Prostate gland (tissue), 2 donors: ENCODE measurements at regions not wholly inside any gene's neighbourhood (a gene's known extent, or its start where the extent isn't known, plus 50 kb on each side); places are given as distances from the start of the nearest gene placed in this dataset.
A peak's percentile ranks its signal among the peaks of the same experiment; 100 is the strongest.

Experiments
- DNase-seq: peaks from one replicate; pipeline ENCODE4 v3.0.0-alpha.2; 2019; ENCODE audit warnings: low spot score
- H3K27ac ChIP-seq, 2 donors: fragments of 200-600 bp; sonication (generic); 2 replicates each; pipeline ENCODE4 v1.5.1; 2017 to 2019
- H3K27me3 ChIP-seq: fragments of 200-600 bp; sonication (generic); replicated peaks from 2 replicates; pipeline ENCODE4 v1.5.1; 2019; ENCODE audit not compliant: insufficient read depth
- H3K36me3 ChIP-seq, 2 donors: fragments of 200-600 bp; sonication (generic); 1 replicate in 1 of 2; 2 replicates in 1 of 2; pipeline versions ENCODE4 v1.5.1 to v1.8.1; 2017 to 2019
- H3K4me1 ChIP-seq: fragments of 200-600 bp; sonication (generic); replicated peaks from 2 replicates; pipeline ENCODE4 v1.5.1; 2019
- H3K4me3 ChIP-seq, 2 donors: fragments of 200-600 bp; sonication (generic); 2 replicates each; pipeline ENCODE4 v1.5.1; 2017 to 2019
- H3K9me3 ChIP-seq: fragments of 200-600 bp; sonication (generic); 2 replicates; pipeline ENCODE4 v1.5.1; 2017
- CTCF ChIP-seq, 4 experiments: fragments of 200-600 bp in 2 of 4; fragments of 450-650 bp in 2 of 4; sonication (generic) in 2 of 4; IDR thresholded peaks; 1 replicate in 3 of 4; 2 replicates in 1 of 4; pipeline ENCODE4 v1.5.1; 2016 to 2019; ENCODE audit warnings: antibody characterized with exemption in 4 of 4, mild to moderate bottlenecking in 2 of 4, moderate library complexity in 2 of 4
- POLR2A ChIP-seq: fragments of 450-650 bp; IDR thresholded peaks from one replicate; pipeline ENCODE4 v1.6.1; 2016; ENCODE audit warnings: antibody characterized with exemption, mild to moderate bottlenecking
- POLR2AphosphoS5 ChIP-seq: sonication (generic); formaldehyde crosslinking; IDR thresholded peaks from one replicate; pipeline ENCODE4 v1.6.1; 2017; ENCODE audit warnings: antibody characterized with exemption
- WGBS: methylation state at CpG from one replicate; pipeline ENCODE4 v1.1.5; 2018; 5-methylcytosine and 5-hydroxymethylcytosine counted together
- intact Hi-C: fragments of 100-400 bp; cut with DNase I; formaldehyde crosslinking; loops from one replicate; pipeline ENCODE4 v1.14.2; 2022

DNA sequence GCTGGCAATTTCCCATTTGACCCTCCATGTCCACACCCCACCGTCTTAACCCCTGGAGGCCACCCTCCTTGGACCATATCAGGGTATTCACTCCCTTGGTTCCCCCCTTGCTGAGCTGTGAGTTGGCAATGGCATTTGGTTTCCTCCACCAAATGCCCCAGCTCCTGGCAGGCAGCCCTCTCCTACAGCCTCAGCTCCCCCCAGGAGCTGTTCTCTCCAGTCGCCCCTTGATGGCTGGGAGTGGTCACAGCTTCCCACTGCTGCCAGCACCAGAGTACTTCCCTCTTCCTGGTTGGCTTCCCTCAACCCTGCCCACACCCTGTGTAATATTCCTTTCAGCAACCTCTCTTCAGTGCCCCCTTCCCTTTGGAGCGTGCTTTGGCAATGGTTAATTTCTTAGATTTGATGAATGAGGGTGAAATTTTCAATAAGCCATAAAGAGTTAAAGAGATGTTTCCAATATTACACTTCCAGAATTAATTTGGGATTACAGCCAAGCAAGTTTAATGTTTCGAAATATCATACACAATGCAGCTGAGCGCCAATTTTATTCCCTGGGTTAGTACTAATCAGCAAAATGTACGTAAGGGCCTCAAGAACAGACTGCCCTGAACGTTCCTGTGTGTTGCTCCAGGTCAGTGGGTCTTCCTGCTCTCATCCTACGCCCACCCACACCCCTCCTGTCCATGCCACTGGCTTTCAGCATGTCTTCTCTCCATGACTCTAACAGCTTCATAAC is 207.1 kb upstream of the NFE2L3 start:
- intact Hi-C loops, result no loop called here
- no peak overlapping the region for H3K27ac ChIP-seq
- H3K4me1 ChIP-seq, result no peaks in the 10 kb centered on the region
- H3K4me3 ChIP-seq, result no peak overlapping the region
- WGBS, result 49% methylated on average over 8 of the region's 8 CpGs
- TF ChIP-seq POLR2A (no peak), POLR2AphosphoS5 (no peak), CTCF (IDR thresholded peaks at IDR 0.05) (no peak)
- no peaks in the 10 kb centered on the region for H3K27me3 ChIP-seq
- no peaks in the 10 kb centered on the region for H3K36me3 ChIP-seq
- no peak for DNase-seq
- H3K9me3 ChIP-seq, result no peaks in the 10 kb centered on the region

- H3K9me3 ChIP-seq, result no peaks in the 10 kb centered on the region
- TF ChIP-seq POLR2A, result no peak
- TF ChIP-seq POLR2AphosphoS5, result no peak
- TF ChIP-seq CTCF (IDR thresholded peaks at IDR 0.05), result no peak
- intact Hi-C loops, result no loop called here
- no peaks in the 10 kb centered on the region for H3K27me3 ChIP-seq
- DNase-seq, result no peak
- no peak overlapping the region for H3K4me3 ChIP-seq
- H3K36me3 ChIP-seq, result no peaks in the 10 kb centered on the region
- H3K27ac ChIP-seq, result no peak overlapping the region
- no peaks in the 10 kb centered on the region for H3K4me1 ChIP-seq
These were observed 206.4 kb upstream of the NFE2L3 start for GRCh38 chr7:25945608-25946007.

DNA sequence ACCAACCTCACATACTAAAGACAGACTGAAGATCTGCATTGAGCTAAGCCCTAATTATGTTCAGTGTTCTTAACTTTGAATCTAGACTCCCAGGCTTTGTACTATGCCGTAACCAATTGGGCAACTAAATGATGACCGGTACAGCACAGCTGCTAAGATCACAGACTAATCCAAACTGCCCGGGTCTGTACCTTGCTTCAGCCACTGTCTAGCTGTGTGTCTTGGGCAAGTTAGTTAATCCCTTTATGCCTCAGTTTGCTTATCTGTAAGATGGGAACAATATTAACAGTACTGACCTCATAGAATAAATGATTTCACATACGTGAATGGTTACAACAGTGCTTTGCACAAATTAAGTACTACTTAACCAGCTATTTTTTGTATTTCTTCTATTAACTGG is 205.8 kb upstream of the NFE2L3 start:
- TF ChIP-seq POLR2A (no peak), POLR2AphosphoS5 (no peak), CTCF (IDR thresholded peaks at IDR 0.05) (no peak)
- WGBS, result 89% methylated on average over 4 of the region's 4 CpGs
- intact Hi-C loops, result no loop called here

DNA sequence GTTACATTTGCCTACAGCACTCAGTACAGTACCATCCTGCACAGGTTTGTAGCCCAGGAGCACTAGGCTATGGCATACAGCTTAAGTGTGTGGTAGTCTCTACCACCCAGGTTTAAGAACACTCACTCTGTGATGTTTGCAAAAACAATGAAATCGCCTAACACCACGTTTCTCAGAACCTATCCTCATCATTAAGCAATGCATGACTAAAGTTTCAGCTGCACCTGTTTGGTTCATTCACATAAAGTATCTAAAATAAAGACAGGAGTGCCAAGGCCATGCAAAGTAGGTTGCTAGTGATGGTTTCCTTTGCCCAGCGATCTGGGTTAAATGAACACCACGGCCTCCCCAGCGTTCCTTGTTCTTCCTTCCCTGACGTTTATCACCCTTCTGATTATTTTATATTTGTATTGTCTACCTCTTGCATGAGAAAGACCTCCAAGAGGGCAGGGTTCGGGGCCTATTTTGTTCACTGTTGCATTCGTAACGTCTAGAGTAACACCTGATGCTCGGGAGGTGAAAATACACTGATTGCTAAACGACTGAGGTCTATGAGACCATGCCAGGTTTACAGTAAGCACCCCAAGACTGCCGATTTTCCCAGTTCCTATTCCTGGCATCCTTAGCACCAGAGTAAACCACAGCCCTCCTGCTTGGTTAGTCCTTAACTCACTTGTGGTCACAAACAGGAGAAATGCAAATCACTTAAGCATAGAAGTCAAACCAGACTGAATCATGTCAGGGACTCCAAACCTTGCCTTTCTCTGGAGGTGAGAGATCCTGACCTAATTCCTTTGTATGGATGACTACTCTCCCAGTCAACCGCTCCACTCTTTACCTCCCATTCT is 204.1 kb upstream of the NFE2L3 start:
- DNase-seq, result no peak
- no peak overlapping the region for H3K4me3 ChIP-seq
- no peaks in the 10 kb centered on the region for H3K4me1 ChIP-seq
- no peaks in the 10 kb centered on the region for H3K9me3 ChIP-seq
- intact Hi-C loops, result no loop called here
- TF ChIP-seq POLR2A (no peak), POLR2AphosphoS5 (no peak), CTCF (IDR thresholded peaks at IDR 0.05) (no peak)
- no peaks in the 10 kb centered on the region for H3K36me3 ChIP-seq
- no peaks in the 10 kb centered on the region for H3K27me3 ChIP-seq
- H3K27ac ChIP-seq, result peak overlapping the region in 1 of 2 donors; percentile 92
- WGBS, result 71% methylated on average over 13 of the region's 13 CpGs

More for the DNA sequence above, 205.8 kb upstream of the NFE2L3 start:
- H3K4me3 ChIP-seq, result no peak overlapping the region
- no peaks in the 10 kb centered on the region for H3K4me1 ChIP-seq
- H3K27me3 ChIP-seq, result no peaks in the 10 kb centered on the region
- H3K36me3 ChIP-seq, result no peaks in the 10 kb centered on the region
- DNase-seq, result no peak
- H3K27ac ChIP-seq, result no peak overlapping the region
- no peaks in the 10 kb centered on the region for H3K9me3 ChIP-seq
